ENCODE measurements at regions not wholly inside any gene's neighbourhood (a gene's known extent, or its start where the extent isn't known, plus 50 kb on each side); places are given as distances from the start of the nearest gene placed in this dataset.
"Not testable (repeated sequence)": the region's sequence is repeated elsewhere in the genome, so short reads cannot be mapped to it uniquely, and the experiment has no call there.

- TF ChIP-seq, protein P1, sequence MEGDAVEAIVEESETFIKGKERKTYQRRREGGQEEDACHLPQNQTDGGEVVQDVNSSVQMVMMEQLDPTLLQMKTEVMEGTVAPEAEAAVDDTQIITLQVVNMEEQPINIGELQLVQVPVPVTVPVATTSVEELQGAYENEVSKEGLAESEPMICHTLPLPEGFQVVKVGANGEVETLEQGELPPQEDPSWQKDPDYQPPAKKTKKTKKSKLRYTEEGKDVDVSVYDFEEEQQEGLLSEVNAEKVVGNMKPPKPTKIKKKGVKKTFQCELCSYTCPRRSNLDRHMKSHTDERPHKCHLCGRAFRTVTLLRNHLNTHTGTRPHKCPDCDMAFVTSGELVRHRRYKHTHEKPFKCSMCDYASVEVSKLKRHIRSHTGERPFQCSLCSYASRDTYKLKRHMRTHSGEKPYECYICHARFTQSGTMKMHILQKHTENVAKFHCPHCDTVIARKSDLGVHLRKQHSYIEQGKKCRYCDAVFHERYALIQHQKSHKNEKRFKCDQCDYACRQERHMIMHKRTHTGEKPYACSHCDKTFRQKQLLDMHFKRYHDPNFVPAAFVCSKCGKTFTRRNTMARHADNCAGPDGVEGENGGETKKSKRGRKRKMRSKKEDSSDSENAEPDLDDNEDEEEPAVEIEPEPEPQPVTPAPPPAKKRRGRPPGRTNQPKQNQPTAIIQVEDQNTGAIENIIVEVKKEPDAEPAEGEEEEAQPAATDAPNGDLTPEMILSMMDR (IDR thresholded peaks at IDR 0.05; ENCODE audit: insufficient read depth, low read depth, low read length) = no peak
- no peak overlapping the region for H3K4me3 ChIP-seq (ENCODE audit: low read depth, low read length)
- no peak for DNase-seq (ENCODE audit: low read depth)
Measured at GRCh38 chr7:41437257-41438196, 265.4 kb downstream of the INHBA start.

- H3K4me3 ChIP-seq (ENCODE audit: low read depth, low read length) = no peak overlapping the region
- TF ChIP-seq, protein P1 (IDR thresholded peaks at IDR 0.05; ENCODE audit: insufficient read depth, low read depth, low read length) = no peak
- no peak for DNase-seq (ENCODE audit: low read depth)
Measured at GRCh38 chr7:41436139-41436538, 266.8 kb downstream of the INHBA start.

DNA sequence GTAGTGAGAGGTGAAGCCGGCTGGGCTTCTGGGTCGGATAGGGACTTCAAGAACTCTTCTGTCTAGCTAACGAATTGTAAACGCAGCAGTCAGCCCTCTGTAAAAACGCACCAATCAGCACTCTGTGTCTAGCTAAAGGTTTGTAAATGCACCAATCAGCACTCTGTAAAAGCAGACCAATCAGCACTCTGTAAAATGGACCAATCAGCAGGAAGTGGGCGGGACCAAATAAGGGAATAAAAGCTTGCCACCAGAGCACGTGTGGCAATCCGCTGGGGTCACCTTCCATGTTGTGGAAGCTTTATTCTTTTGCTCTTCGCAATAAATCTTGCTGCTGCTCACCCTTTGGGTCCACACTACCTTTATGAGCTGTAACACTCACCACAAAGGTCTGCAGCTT, 267.9 kb downstream of the INHBA start:
- DNase-seq (ENCODE audit: low read depth) = not testable (repeated sequence)

DNA sequence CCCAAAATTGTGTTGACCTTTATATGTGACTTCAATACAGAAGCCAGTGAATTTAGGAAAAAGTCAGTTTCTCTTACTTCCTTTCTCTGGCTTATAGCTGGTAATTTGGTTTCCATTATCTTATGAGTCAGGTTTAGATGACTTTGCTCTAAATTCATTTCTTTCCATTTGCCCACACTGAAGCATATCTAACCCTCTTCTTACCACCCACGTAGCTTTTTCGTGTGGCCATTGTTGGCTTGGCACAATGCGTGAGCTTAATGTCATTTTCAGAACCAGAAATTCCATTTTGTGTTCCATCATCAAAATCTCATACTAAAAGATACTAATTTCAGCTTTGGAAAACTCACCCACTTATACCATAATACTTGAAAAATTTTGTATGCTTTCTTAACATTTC, 271.2 kb downstream of the INHBA start:
- DNase-seq (ENCODE audit: low read depth) = no peak
- TF ChIP-seq, protein P1 (IDR thresholded peaks at IDR 0.05; ENCODE audit: insufficient read depth, low read depth, low read length) = no peak
- H3K4me3 ChIP-seq (ENCODE audit: low read depth, low read length) = no peak overlapping the region

More for the DNA sequence above, 267.9 kb downstream of the INHBA start:
- H3K4me3 ChIP-seq (ENCODE audit: low read depth, low read length) = not testable (repeated sequence)

GRCh38 chr7:41428381-41428780, 274.5 kb downstream of the INHBA start:
- TF ChIP-seq, protein P1 (IDR thresholded peaks at IDR 0.05; ENCODE audit: insufficient read depth, low read depth, low read length) = no peak
- peak; percentile 29 for DNase-seq (ENCODE audit: low read depth)
- no peak overlapping the region for H3K4me3 ChIP-seq (ENCODE audit: low read depth, low read length)

DNA sequence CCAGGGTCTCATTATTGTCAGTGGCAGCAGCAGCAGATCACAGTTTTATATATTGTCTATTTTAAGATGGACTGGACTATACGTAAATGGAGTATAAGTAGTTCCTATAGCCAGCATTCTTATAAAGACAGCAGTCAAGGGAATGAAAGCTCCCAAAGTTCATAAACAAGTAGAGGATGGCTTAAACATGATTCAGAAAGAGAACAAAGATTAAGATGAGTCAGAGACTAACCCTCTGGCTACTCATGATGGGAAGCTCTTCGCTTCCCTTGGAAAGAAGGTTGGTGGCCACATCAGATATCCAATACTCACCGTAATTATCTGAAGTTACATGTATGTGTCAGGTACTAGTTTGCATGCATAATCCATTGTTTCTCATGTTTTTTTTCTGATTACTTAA, 277.0 kb downstream of the INHBA start:
- no peak overlapping the region for H3K4me3 ChIP-seq (ENCODE audit: low read depth, low read length)
- DNase-seq (ENCODE audit: low read depth) = peak; percentile 60
- TF ChIP-seq, protein P1 (IDR thresholded peaks at IDR 0.05; ENCODE audit: insufficient read depth, low read depth, low read length) = no peak

- no peak overlapping the region for H3K4me3 ChIP-seq (ENCODE audit: low read depth, low read length)
- no peak for DNase-seq (ENCODE audit: low read depth)
- TF ChIP-seq, protein P1 (IDR thresholded peaks at IDR 0.05; ENCODE audit: insufficient read depth, low read depth, low read length) = no peak
Measured at GRCh38 chr7:41421056-41421455, 281.8 kb downstream of the INHBA start.
